Activated CD8-positive, alpha-beta memory T cell treated with anti-CD3 and anti-CD28 coated beads, Interleukin-2, amount 50 U/mL, for 4 hours (primary cell): ENCODE measurements at regions not wholly inside any gene's neighbourhood (a gene's known extent, or its start where the extent isn't known, plus 50 kb on each side); places are given as distances from the start of the nearest gene placed in this dataset.
"Not testable (repeated sequence)": the region's sequence is repeated elsewhere in the genome, so short reads cannot be mapped to it uniquely, and the experiment has no call there.

Experiments
- DNase-seq: peaks from one replicate; pipeline ENCODE4 v3.0.0-alpha.2; 2020

DNA sequence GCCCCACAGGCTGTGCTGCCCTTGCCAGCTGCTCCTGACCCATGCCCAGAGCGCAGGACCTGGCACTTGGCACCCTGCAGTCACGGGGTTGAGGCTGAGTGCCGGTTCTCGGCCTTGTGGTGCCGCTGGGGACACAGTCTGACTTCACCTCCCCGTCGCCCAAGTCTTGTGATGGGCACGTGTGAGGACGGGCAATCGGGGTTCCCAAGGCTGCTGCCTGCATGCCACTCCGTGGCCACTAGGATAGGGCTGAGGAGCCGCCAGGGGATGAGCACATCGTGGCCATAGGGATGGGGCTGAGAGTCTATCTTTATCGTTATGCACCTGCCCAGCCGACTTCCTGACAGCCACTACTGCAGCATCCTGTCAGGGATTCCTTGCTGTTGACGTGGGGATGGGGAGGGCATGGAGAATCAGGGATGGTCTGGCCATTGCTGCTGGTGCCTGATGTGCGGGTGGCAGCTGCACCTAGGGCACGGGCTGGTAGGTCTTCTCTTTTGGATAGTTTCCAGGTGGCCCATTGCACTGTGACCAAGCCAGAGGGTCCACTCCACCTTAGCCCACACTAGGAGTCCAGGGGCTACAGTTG is 243.5 kb downstream of the FOXD4L6 start:
- not testable (repeated sequence) for DNase-seq

GRCh38 chr9:40884072-40884901 is 244.2 kb downstream of the FOXD4L6 start:
- DNase-seq, result no peak

GRCh38 chr9:40883423-40884071 is 244.9 kb downstream of the FOXD4L6 start:
- DNase-seq, result not testable (repeated sequence)

DNA sequence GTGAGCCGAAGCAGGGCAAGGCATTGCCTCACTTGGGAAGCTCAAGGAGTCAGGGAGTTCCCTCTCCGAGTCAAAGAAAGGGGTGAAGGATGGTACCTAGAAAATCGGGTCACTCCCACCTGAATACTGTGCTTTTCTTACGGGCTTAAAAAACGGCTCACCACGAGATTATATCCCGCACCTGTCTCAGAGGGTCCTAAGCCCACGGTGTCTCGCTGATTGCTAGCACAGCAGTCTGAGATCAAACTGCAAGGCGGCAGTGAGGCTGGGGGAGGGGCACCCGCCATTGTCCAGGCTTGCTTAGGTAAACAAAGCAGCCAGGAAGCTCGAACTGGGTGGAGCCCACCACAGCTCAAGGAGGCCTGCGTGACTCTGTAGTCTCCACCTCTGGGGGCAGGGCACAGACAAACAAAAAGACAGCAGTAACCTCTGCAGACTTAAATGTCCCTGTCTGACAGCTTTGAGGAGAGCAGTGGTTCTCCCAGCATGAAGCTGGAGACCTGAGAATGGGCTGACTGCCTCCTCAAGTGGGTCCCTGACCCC is 254.7 kb downstream of the FOXD4L6 start:
- DNase-seq, result not testable (repeated sequence)

- not testable (repeated sequence) for DNase-seq
Measured at GRCh38 chr9:40868437-40868836, 260.0 kb downstream of the FOXD4L6 start.
